ENCODE measurements at regions not wholly inside any gene's neighbourhood (a gene's known extent, or its start where the extent isn't known, plus 50 kb on each side); places are given as distances from the start of the nearest gene placed in this dataset.

- Histone ChIP-seq H3K23ac (ENCODE audit: low read length in 2 of 2) (no peak overlapping the region), H3K4ac (ENCODE audit: low read depth in 1 of 2, low read length in 2 of 2) (no peak overlapping the region), H4K91ac (ENCODE audit: low read length) (no peak overlapping the region), H3K9ac (ENCODE audit: low read length) (no peak overlapping the region), H3K4me3 (ENCODE audit: insufficient read depth in 1 of 2, low read depth in 1 of 2, low read length in 2 of 2) (no peak overlapping the region), H3K4me2 (ENCODE audit: low read length, poor library complexity, severe bottlenecking) (no peak overlapping the region), H4K8ac (ENCODE audit: low read length) (no peak overlapping the region), H3K27me3 (ENCODE audit: control insufficient read depth in 1 of 2, insufficient read depth in 1 of 2, low read length in 2 of 2) (no peaks in the 10 kb centered on the region), H2AFZ (ENCODE audit: low read depth, low read length) (no peak overlapping the region), H2BK5ac (ENCODE audit: low read depth, low read length, poor library complexity, severe bottlenecking) (no peak overlapping the region), H3K36me3 (ENCODE audit: control insufficient read depth in 1 of 2, insufficient read depth in 2 of 2, low read depth in 1 of 2, low read length in 2 of 2) (no peaks in the 10 kb centered on the region), H2BK12ac (ENCODE audit: low read length in 2 of 2) (no peak overlapping the region), H2BK120ac (ENCODE audit: low read depth, low read length) (no peak overlapping the region), H2AK5ac (ENCODE audit: low read length, severe bottlenecking) (no peak overlapping the region), H3K27ac (ENCODE audit: low read length, poor library complexity, severe bottlenecking) (no peak overlapping the region), H3K18ac (ENCODE audit: low read depth in 1 of 2, low read length in 2 of 2) (no peak overlapping the region), H3K4me1 (ENCODE audit: control insufficient read depth, insufficient read depth, low read depth, low read length) (no peaks in the 10 kb centered on the region), H3K14ac (ENCODE audit: low read length in 2 of 2) (no peak overlapping the region), H3K79me1 (replicated peaks; ENCODE audit: low read length, poor library complexity, severe bottlenecking) (no peaks in the 10 kb centered on the region), H3K9me3 (ENCODE audit: control insufficient read depth, low read length) (no peaks in the 10 kb centered on the region), H2BK15ac (ENCODE audit: low read depth, poor library complexity, severe bottlenecking) (no peak overlapping the region)
- 100% methylated on average over 1 of the region's 2 CpGs for WGBS
- no peak for DNase-seq
These were observed 152.8 kb upstream of the IRX6 start for GRCh38 chr16:55171241-55171640.

GRCh38 chr16:55175389-55175788, 148.6 kb upstream of the IRX6 start:
- Histone ChIP-seq H3K79me1 (replicated peaks; ENCODE audit: low read length, poor library complexity, severe bottlenecking) (no peaks in the 10 kb centered on the region), H3K27ac (ENCODE audit: low read length, poor library complexity, severe bottlenecking) (no peak overlapping the region)

DNA sequence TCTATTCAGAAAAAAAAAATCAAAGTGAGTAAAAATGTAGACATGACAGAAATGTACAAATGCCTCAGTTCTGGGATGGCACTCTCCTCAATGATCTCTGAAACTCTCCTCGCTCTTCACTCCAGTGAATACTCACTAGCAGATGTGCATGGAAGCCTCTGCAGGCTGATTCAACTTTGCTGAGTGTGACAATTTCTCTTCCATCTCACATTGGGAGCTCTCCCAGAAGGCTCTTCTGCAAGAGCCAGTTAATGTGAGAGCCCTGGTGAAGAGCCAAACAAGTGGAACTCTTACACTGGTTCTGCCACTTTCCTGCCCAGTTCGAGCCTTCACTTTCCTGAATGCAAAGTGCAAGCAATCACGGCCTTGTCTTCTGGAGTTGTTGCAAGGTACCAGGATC, 147.1 kb upstream of the IRX6 start:
- Histone ChIP-seq H4K8ac (ENCODE audit: low read length) (no peak overlapping the region), H3K4ac (ENCODE audit: low read depth in 1 of 2, low read length in 2 of 2) (no peak overlapping the region), H2AK5ac (ENCODE audit: low read length, severe bottlenecking) (no peak overlapping the region), H3K18ac (ENCODE audit: low read depth in 1 of 2, low read length in 2 of 2) (no peak overlapping the region), H4K91ac (ENCODE audit: low read length) (no peak overlapping the region), H3K9ac (ENCODE audit: low read length) (no peak overlapping the region), H3K4me2 (ENCODE audit: low read length, poor library complexity, severe bottlenecking) (no peak overlapping the region), H3K27me3 (ENCODE audit: control insufficient read depth in 1 of 2, insufficient read depth in 1 of 2, low read length in 2 of 2) (no peaks in the 10 kb centered on the region), H2BK15ac (ENCODE audit: low read depth, poor library complexity, severe bottlenecking) (no peak overlapping the region), H3K36me3 (ENCODE audit: control insufficient read depth in 1 of 2, insufficient read depth in 2 of 2, low read depth in 1 of 2, low read length in 2 of 2) (no peaks in the 10 kb centered on the region), H3K14ac (ENCODE audit: low read length in 2 of 2) (no peak overlapping the region), H3K27ac (ENCODE audit: low read length, poor library complexity, severe bottlenecking) (no peak overlapping the region), H3K4me1 (ENCODE audit: control insufficient read depth, insufficient read depth, low read depth, low read length) (no peaks in the 10 kb centered on the region), H2BK5ac (ENCODE audit: low read depth, low read length, poor library complexity, severe bottlenecking) (no peak overlapping the region), H2AFZ (ENCODE audit: low read depth, low read length) (no peak overlapping the region), H3K23ac (ENCODE audit: low read length in 2 of 2) (no peak overlapping the region), H3K9me3 (ENCODE audit: control insufficient read depth, low read length) (peaks cover 4% of the 10 kb centered on the region), H2BK120ac (ENCODE audit: low read depth, low read length) (no peak overlapping the region), H3K4me3 (ENCODE audit: insufficient read depth in 1 of 2, low read depth in 1 of 2, low read length in 2 of 2) (no peak overlapping the region), H3K79me1 (replicated peaks; ENCODE audit: low read length, poor library complexity, severe bottlenecking) (no peaks in the 10 kb centered on the region), H2BK12ac (ENCODE audit: low read length in 2 of 2) (no peak overlapping the region)
- WGBS = 62% methylated on average over 3 of the region's 3 CpGs
- no peak for DNase-seq

More at GRCh38 chr16:55175389-55175788, 148.6 kb upstream of the IRX6 start:
- no peak overlapping the region for H2BK120ac ChIP-seq (ENCODE audit: low read depth, low read length)
- H2AK5ac ChIP-seq (ENCODE audit: low read length, severe bottlenecking) = no peak overlapping the region
- H3K9me3 ChIP-seq (ENCODE audit: control insufficient read depth, low read length) = peaks cover 4% of the 10 kb centered on the region
- no peak overlapping the region for H4K8ac ChIP-seq (ENCODE audit: low read length)
- H3K9ac ChIP-seq (ENCODE audit: low read length) = no peak overlapping the region
- H3K27me3 ChIP-seq (ENCODE audit: control insufficient read depth in 1 of 2, insufficient read depth in 1 of 2, low read length in 2 of 2) = no peaks in the 10 kb centered on the region
- no peak for DNase-seq
- H3K23ac ChIP-seq (ENCODE audit: low read length in 2 of 2) = no peak overlapping the region
- no peak overlapping the region for H2AFZ ChIP-seq (ENCODE audit: low read depth, low read length)
- no peak overlapping the region for H2BK12ac ChIP-seq (ENCODE audit: low read length in 2 of 2)
- H3K14ac ChIP-seq (ENCODE audit: low read length in 2 of 2) = no peak overlapping the region
- no peak overlapping the region for H2BK5ac ChIP-seq (ENCODE audit: low read depth, low read length, poor library complexity, severe bottlenecking)
- no peak overlapping the region for H2BK15ac ChIP-seq (ENCODE audit: low read depth, poor library complexity, severe bottlenecking)
- no peak overlapping the region for H3K18ac ChIP-seq (ENCODE audit: low read depth in 1 of 2, low read length in 2 of 2)
- no peak overlapping the region for H3K4me3 ChIP-seq (ENCODE audit: insufficient read depth in 1 of 2, low read depth in 1 of 2, low read length in 2 of 2)
- no peak overlapping the region for H3K4me2 ChIP-seq (ENCODE audit: low read length, poor library complexity, severe bottlenecking)
- 83% methylated on average over 6 of the region's 6 CpGs for WGBS
- H4K91ac ChIP-seq (ENCODE audit: low read length) = no peak overlapping the region
- no peak overlapping the region for H3K4ac ChIP-seq (ENCODE audit: low read depth in 1 of 2, low read length in 2 of 2)
- H3K36me3 ChIP-seq (ENCODE audit: control insufficient read depth in 1 of 2, insufficient read depth in 2 of 2, low read depth in 1 of 2, low read length in 2 of 2) = no peaks in the 10 kb centered on the region
- no peaks in the 10 kb centered on the region for H3K4me1 ChIP-seq (ENCODE audit: control insufficient read depth, insufficient read depth, low read depth, low read length)

DNA sequence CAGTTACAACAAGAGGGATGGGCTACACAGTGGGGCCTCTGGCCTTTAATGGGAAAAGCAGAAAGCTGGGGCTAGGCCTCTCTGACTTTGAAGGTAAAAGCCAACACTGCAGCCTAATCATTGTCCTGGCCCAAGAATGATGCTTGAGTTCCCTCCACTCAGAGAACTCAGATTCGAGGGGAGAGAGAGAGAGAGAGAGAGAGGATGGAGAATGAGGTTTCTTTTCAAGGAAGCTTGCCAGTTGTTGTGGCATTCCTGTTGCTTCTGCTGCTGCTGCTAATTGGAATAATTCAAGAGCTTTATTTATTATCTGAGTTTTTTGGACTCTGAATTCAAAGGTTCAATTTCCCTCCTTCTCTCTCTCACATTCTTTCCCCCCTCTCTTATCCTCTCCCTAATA, 144.6 kb upstream of the IRX6 start:
- Histone ChIP-seq H3K4ac (ENCODE audit: low read depth in 1 of 2, low read length in 2 of 2) (no peak overlapping the region), H4K8ac (ENCODE audit: low read length) (no peak overlapping the region), H3K27ac (ENCODE audit: low read length, poor library complexity, severe bottlenecking) (no peak overlapping the region), H2BK5ac (ENCODE audit: low read depth, low read length, poor library complexity, severe bottlenecking) (no peak overlapping the region), H3K4me3 (ENCODE audit: insufficient read depth in 1 of 2, low read depth in 1 of 2, low read length in 2 of 2) (no peak overlapping the region), H3K18ac (ENCODE audit: low read depth in 1 of 2, low read length in 2 of 2) (no peak overlapping the region), H3K9me3 (ENCODE audit: control insufficient read depth, low read length) (peaks cover 4% of the 10 kb centered on the region), H3K4me2 (ENCODE audit: low read length, poor library complexity, severe bottlenecking) (no peak overlapping the region), H2BK120ac (ENCODE audit: low read depth, low read length) (no peak overlapping the region), H2AFZ (ENCODE audit: low read depth, low read length) (no peak overlapping the region), H3K23ac (ENCODE audit: low read length in 2 of 2) (no peak overlapping the region), H3K79me1 (replicated peaks; ENCODE audit: low read length, poor library complexity, severe bottlenecking) (no peaks in the 10 kb centered on the region), H3K14ac (ENCODE audit: low read length in 2 of 2) (no peak overlapping the region), H4K91ac (ENCODE audit: low read length) (no peak overlapping the region), H2BK15ac (ENCODE audit: low read depth, poor library complexity, severe bottlenecking) (no peak overlapping the region), H2AK5ac (ENCODE audit: low read length, severe bottlenecking) (no peak overlapping the region), H3K36me3 (ENCODE audit: control insufficient read depth in 1 of 2, insufficient read depth in 2 of 2, low read depth in 1 of 2, low read length in 2 of 2) (no peaks in the 10 kb centered on the region), H3K9ac (ENCODE audit: low read length) (no peak overlapping the region), H3K4me1 (ENCODE audit: control insufficient read depth, insufficient read depth, low read depth, low read length) (no peaks in the 10 kb centered on the region), H2BK12ac (ENCODE audit: low read length in 2 of 2) (no peak overlapping the region), H3K27me3 (ENCODE audit: control insufficient read depth in 1 of 2, insufficient read depth in 1 of 2, low read length in 2 of 2) (peaks cover 0 to 4% of the 10 kb centered on the region in 2 experiments)
- 40% methylated on average over 1 of the region's 1 CpG for WGBS
- DNase-seq = no peak
